CD4-positive, alpha-beta T cell treated with Interleukin-21 for 1 hour (primary cell): ENCODE measurements at regions not wholly inside any gene's neighbourhood (a gene's known extent, or its start where the extent isn't known, plus 50 kb on each side); places are given as distances from the start of the nearest gene placed in this dataset.

Source experiments
- DNase-seq: peaks from one replicate; pipeline ENCODE4 v3.0.0-alpha.2; 2020

GRCh38 chr11:11076276-11076675 lies 218.4 kb upstream of the ZBED5 start:
- DNase-seq: no peak

GRCh38 chr11:11075515-11076171 lies 217.8 kb upstream of the ZBED5 start:
- no peak for DNase-seq

- DNase-seq: no peak
Measured at GRCh38 chr11:11074686-11075335, 217.0 kb upstream of the ZBED5 start.

GRCh38 chr11:11073996-11074395 lies 216.1 kb upstream of the ZBED5 start:
- no peak for DNase-seq

- DNase-seq: no peak
Measured at GRCh38 chr11:11072067-11072466, 214.2 kb upstream of the ZBED5 start.

- DNase-seq: no peak
Measured at GRCh38 chr11:11071486-11071885, 213.6 kb upstream of the ZBED5 start.

GRCh38 chr11:11070976-11071375 lies 213.1 kb upstream of the ZBED5 start:
- DNase-seq: no peak

- DNase-seq: no peak
Measured at GRCh38 chr11:11069841-11070835, 212.3 kb upstream of the ZBED5 start.

- DNase-seq: no peak
Measured at GRCh38 chr11:11068113-11068512, 210.3 kb upstream of the ZBED5 start.

- DNase-seq: no peak
Measured at GRCh38 chr11:11065396-11065795, 207.5 kb upstream of the ZBED5 start.

GRCh38 chr11:11057472-11057854 lies 199.6 kb upstream of the ZBED5 start:
- no peak for DNase-seq

- DNase-seq: no peak
Measured at GRCh38 chr11:11056749-11057471, 199.1 kb upstream of the ZBED5 start.

- DNase-seq: no peak
Measured at GRCh38 chr11:11056316-11056715, 198.5 kb upstream of the ZBED5 start.

GRCh38 chr11:11047851-11048610 lies 190.2 kb upstream of the ZBED5 start:
- no peak for DNase-seq

GRCh38 chr11:11046781-11047180 lies 188.9 kb upstream of the ZBED5 start:
- DNase-seq: no peak

GRCh38 chr11:11045156-11045930 lies 187.5 kb upstream of the ZBED5 start:
- no peak for DNase-seq

GRCh38 chr11:11044137-11044855 lies 186.4 kb upstream of the ZBED5 start:
- DNase-seq: no peak

- DNase-seq: no peak
Measured at GRCh38 chr11:11043721-11044120, 185.9 kb upstream of the ZBED5 start.

GRCh38 chr11:11039208-11039965 lies 181.5 kb upstream of the ZBED5 start:
- no peak for DNase-seq

- DNase-seq: no peak
Measured at GRCh38 chr11:11038782-11039181, 180.9 kb upstream of the ZBED5 start.
